Neural cell (in vitro differentiated cells): ENCODE measurements at regions not wholly inside any gene's neighbourhood (a gene's known extent, or its start where the extent isn't known, plus 50 kb on each side); places are given as distances from the start of the nearest gene placed in this dataset.

Source experiments
- H2AFZ ChIP-seq: fragments of 200-600, 300-800 bp; sonication (generic), shearing (Covaris generic); 2 replicates; pipeline ENCODE4 v1.6.0; 2014; ENCODE audit warnings: low read depth, mild to moderate bottlenecking, antibody characterized with exemption, low read length, moderate library complexity
- H3F3A ChIP-seq: fragments of 200-600 bp; shearing (Covaris generic); 2 replicates; pipeline ENCODE4 v1.6.1; 2016; ENCODE audit warnings: mild to moderate bottlenecking, moderate library complexity, mixed read lengths, antibody characterized with exemption, low read length; ENCODE audit not compliant: insufficient read depth, poor library complexity, severe bottlenecking
- H3K27ac ChIP-seq: fragments of 200-600, 300-800 bp; sonication (generic), shearing (Covaris generic); 2 replicates; pipeline ENCODE4 v1.5.1; 2014; ENCODE audit warnings: mild to moderate bottlenecking, low read length, moderate library complexity
- H3K27me3 ChIP-seq: fragments of 300-800, 200-600 bp; sonication (generic), shearing (Covaris generic); 2 replicates; pipeline ENCODE4 v1.6.0; 2014; ENCODE audit warnings: mild to moderate bottlenecking, low read depth, low read length, moderate library complexity; ENCODE audit not compliant: insufficient read depth
- H3K36me3 ChIP-seq: fragments of 300-800, 200-600 bp; sonication (generic), shearing (Covaris generic); 2 replicates; pipeline ENCODE4 v1.5.1; 2014; ENCODE audit warnings: mild to moderate bottlenecking, antibody characterized with exemption, low read length, moderate library complexity; ENCODE audit not compliant: insufficient read depth
- H3K4me2 ChIP-seq: fragments of 300-800, 200-600 bp; sonication (generic), shearing (Covaris generic); 2 replicates; pipeline ENCODE4 v1.6.0; 2014; ENCODE audit warnings: mild to moderate bottlenecking, low read length
- H3K4me3 ChIP-seq: fragments of 300-800, 200-600 bp; sonication (generic), shearing (Covaris generic); 2 replicates; pipeline ENCODE4 v1.5.1; 2014; ENCODE audit warnings: mild to moderate bottlenecking, low read length, moderate library complexity
- H3K79me2 ChIP-seq: fragments of 200-600 bp; shearing (Covaris generic); replicated peaks from 2 replicates; pipeline ENCODE4 v1.6.0; 2014; ENCODE audit warnings: mild to moderate bottlenecking, low read length, moderate library complexity; ENCODE audit not compliant: insufficient read depth
- H3K9ac ChIP-seq: fragments of 300-800, 200-600 bp; sonication (generic), shearing (Covaris generic); 2 replicates; pipeline ENCODE4 v1.6.1; 2016; ENCODE audit warnings: mild to moderate bottlenecking, low read length, mixed read lengths
- H3K9me2 ChIP-seq: fragments of 200-600 bp; shearing (Covaris generic); 2 replicates; pipeline ENCODE4 v1.6.1; 2016; ENCODE audit warnings: mild to moderate bottlenecking, low read length, mixed read lengths; ENCODE audit not compliant: insufficient read depth
- H3K9me3 ChIP-seq: fragments of 200-600, 300-800 bp; sonication (generic), shearing (Covaris generic); 2 replicates; pipeline ENCODE4 v1.6.1; 2016; ENCODE audit warnings: mild to moderate bottlenecking, mixed run types, low read length, moderate library complexity, mixed read lengths
- H4K20me1 ChIP-seq: fragments of 200-600 bp; shearing (Covaris generic); 2 replicates; pipeline ENCODE4 v1.6.1; 2016; ENCODE audit warnings: mild to moderate bottlenecking, mixed run types; ENCODE audit not compliant: insufficient read depth
- EP300 ChIP-seq: fragments of 450-650 bp; conservative IDR thresholded peaks from 2 replicates; pipeline ENCODE4 v1.6.1; 2014; ENCODE audit warnings: antibody characterized with exemption, mild to moderate bottlenecking, moderate library complexity; ENCODE audit not compliant: poor library complexity, severe bottlenecking
- EZH2 ChIP-seq: fragments of 200-600, 300-800 bp; shearing (Covaris generic), sonication (generic); IDR thresholded peaks from 2 replicates; pipeline ENCODE4 v1.6.1; 2014; ENCODE audit warnings: antibody characterized with exemption, low read length, borderline replicate concordance, mild to moderate bottlenecking; ENCODE audit not compliant: insufficient read depth, poor library complexity, severe bottlenecking
- MXI1 ChIP-seq: fragments of 450-650 bp; conservative IDR thresholded peaks from 2 replicates; pipeline ENCODE4 v1.6.1; 2014; ENCODE audit warnings: antibody characterized with exemption, mild to moderate bottlenecking; ENCODE audit not compliant: poor library complexity, severe bottlenecking
- POLR2AphosphoS5 ChIP-seq: IDR thresholded peaks from 2 replicates; pipeline ENCODE4 v1.6.1; 2012
- RAD21 ChIP-seq: fragments of 450-650 bp; conservative IDR thresholded peaks from 2 replicates; pipeline ENCODE4 v1.6.1; 2014; ENCODE audit warnings: antibody characterized with exemption, mild to moderate bottlenecking, moderate library complexity
- SMC3 ChIP-seq: fragments of 450-650 bp; conservative IDR thresholded peaks from 2 replicates; pipeline ENCODE4 v1.6.1; 2014; ENCODE audit warnings: antibody characterized with exemption, mild to moderate bottlenecking, moderate library complexity; ENCODE audit not compliant: poor library complexity
- TAF1 ChIP-seq: IDR thresholded peaks from 2 replicates; pipeline ENCODE4 v1.6.1; 2012; ENCODE audit warnings: low read depth
- TF ChIP-seq, protein P1 (sequence below): IDR thresholded peaks from 2 replicates; pipeline ENCODE4 v1.6.1; 2012; ENCODE audit warnings: borderline replicate concordance
- TF ChIP-seq, protein P2 (sequence below): fragments of 450-650 bp; IDR thresholded peaks from 2 replicates; pipeline ENCODE4 v1.5.1; 2014; ENCODE audit warnings: antibody characterized with exemption, mild to moderate bottlenecking, moderate library complexity; ENCODE audit not compliant: poor library complexity, severe bottlenecking

DNA sequence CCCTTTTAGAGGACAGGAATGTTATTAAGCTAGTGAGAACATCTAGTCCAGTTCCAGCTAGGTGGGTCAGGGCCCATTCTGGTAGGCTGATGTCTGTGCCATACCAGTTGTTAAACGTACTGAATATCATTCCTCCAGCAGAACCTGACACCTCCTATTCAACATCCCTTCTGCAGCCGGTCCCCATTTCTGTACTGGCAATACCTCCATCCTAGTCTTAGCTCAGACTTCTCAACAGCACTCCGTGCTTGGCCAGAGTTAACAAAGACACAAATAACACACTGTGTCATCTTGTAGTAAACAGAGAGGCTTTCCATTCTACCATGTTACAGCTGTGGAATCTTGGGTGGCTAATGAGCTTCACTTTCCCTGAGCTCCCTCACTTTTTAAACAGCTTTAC, 94.3 kb upstream of the PDE3A start:
- Histone ChIP-seq H3K36me3 (no peaks in the 10 kb centered on the region), H3F3A (no peaks in the 10 kb centered on the region), H4K20me1 (no peaks in the 10 kb centered on the region), H2AFZ (no peak overlapping the region), H3K9me3 (no peaks in the 10 kb centered on the region), H3K9me2 (no peaks in the 10 kb centered on the region), H3K27me3 (no peaks in the 10 kb centered on the region), H3K9ac (no peak overlapping the region), H3K79me2 (no peaks in the 10 kb centered on the region), H3K4me2 (no peak overlapping the region), H3K27ac (no peak overlapping the region), H3K4me3 (no peak overlapping the region)
- no peak for TF ChIP-seq EP300
- TF ChIP-seq, protein P1, sequence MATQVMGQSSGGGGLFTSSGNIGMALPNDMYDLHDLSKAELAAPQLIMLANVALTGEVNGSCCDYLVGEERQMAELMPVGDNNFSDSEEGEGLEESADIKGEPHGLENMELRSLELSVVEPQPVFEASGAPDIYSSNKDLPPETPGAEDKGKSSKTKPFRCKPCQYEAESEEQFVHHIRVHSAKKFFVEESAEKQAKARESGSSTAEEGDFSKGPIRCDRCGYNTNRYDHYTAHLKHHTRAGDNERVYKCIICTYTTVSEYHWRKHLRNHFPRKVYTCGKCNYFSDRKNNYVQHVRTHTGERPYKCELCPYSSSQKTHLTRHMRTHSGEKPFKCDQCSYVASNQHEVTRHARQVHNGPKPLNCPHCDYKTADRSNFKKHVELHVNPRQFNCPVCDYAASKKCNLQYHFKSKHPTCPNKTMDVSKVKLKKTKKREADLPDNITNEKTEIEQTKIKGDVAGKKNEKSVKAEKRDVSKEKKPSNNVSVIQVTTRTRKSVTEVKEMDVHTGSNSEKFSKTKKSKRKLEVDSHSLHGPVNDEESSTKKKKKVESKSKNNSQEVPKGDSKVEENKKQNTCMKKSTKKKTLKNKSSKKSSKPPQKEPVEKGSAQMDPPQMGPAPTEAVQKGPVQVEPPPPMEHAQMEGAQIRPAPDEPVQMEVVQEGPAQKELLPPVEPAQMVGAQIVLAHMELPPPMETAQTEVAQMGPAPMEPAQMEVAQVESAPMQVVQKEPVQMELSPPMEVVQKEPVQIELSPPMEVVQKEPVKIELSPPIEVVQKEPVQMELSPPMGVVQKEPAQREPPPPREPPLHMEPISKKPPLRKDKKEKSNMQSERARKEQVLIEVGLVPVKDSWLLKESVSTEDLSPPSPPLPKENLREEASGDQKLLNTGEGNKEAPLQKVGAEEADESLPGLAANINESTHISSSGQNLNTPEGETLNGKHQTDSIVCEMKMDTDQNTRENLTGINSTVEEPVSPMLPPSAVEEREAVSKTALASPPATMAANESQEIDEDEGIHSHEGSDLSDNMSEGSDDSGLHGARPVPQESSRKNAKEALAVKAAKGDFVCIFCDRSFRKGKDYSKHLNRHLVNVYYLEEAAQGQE: no peak
- TF ChIP-seq POLR2AphosphoS5: no peak
- no peak for TF ChIP-seq TAF1
- no peak for TF ChIP-seq EZH2
- TF ChIP-seq, protein P2, sequence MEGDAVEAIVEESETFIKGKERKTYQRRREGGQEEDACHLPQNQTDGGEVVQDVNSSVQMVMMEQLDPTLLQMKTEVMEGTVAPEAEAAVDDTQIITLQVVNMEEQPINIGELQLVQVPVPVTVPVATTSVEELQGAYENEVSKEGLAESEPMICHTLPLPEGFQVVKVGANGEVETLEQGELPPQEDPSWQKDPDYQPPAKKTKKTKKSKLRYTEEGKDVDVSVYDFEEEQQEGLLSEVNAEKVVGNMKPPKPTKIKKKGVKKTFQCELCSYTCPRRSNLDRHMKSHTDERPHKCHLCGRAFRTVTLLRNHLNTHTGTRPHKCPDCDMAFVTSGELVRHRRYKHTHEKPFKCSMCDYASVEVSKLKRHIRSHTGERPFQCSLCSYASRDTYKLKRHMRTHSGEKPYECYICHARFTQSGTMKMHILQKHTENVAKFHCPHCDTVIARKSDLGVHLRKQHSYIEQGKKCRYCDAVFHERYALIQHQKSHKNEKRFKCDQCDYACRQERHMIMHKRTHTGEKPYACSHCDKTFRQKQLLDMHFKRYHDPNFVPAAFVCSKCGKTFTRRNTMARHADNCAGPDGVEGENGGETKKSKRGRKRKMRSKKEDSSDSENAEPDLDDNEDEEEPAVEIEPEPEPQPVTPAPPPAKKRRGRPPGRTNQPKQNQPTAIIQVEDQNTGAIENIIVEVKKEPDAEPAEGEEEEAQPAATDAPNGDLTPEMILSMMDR: no peak
- no peak for TF ChIP-seq SMC3
- no peak for TF ChIP-seq MXI1
- TF ChIP-seq RAD21: no peak

DNA sequence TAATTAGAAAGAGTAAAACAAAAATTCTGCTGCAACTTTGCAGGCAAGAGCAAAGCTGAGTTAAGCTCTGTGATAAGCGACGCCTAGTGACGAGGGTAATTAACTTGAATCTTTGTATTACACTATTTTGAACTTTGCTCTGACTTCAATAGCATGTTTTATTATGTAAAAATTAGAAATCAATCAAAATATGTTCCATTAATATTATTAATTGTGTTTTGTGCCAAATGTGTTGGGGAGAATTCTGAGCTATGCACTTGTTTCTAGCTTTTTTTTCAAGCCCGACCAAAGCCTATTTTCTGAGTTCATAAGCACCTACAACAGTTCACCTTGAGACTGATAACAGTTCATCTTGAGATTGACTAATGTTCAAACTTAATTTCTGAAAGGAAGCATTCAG, 90.1 kb upstream of the PDE3A start:
- H3F3A ChIP-seq: no peaks in the 10 kb centered on the region
- H3K79me2 ChIP-seq: no peaks in the 10 kb centered on the region
- H4K20me1 ChIP-seq: no peaks in the 10 kb centered on the region
- no peak overlapping the region for H3K9ac ChIP-seq
- no peak overlapping the region for H3K4me2 ChIP-seq
- no peaks in the 10 kb centered on the region for H3K9me2 ChIP-seq
- no peak overlapping the region for H3K4me3 ChIP-seq
- H3K9me3 ChIP-seq: no peaks in the 10 kb centered on the region
- no peaks in the 10 kb centered on the region for H3K27me3 ChIP-seq
- no peak overlapping the region for H3K27ac ChIP-seq
- no peak overlapping the region for H2AFZ ChIP-seq
- TF ChIP-seq POLR2AphosphoS5 (no peak), TAF1 (no peak)
- TF ChIP-seq, protein P2: no peak
- no peaks in the 10 kb centered on the region for H3K36me3 ChIP-seq
